SH-SY5Y (cell line): ENCODE measurements at regions not wholly inside any gene's neighbourhood (a gene's known extent, or its start where the extent isn't known, plus 50 kb on each side); places are given as distances from the start of the nearest gene placed in this dataset.

Experiments used
- GATA2 ChIP-seq: IDR thresholded peaks from 2 replicates; pipeline ENCODE4 v1.6.1; 2011; ENCODE audit warnings: mild to moderate bottlenecking, low read depth, low read length
- GATA3 ChIP-seq: IDR thresholded peaks from 2 replicates; pipeline ENCODE4 v1.6.1; 2011; ENCODE audit warnings: low read depth, mild to moderate bottlenecking, low read length, moderate library complexity

DNA sequence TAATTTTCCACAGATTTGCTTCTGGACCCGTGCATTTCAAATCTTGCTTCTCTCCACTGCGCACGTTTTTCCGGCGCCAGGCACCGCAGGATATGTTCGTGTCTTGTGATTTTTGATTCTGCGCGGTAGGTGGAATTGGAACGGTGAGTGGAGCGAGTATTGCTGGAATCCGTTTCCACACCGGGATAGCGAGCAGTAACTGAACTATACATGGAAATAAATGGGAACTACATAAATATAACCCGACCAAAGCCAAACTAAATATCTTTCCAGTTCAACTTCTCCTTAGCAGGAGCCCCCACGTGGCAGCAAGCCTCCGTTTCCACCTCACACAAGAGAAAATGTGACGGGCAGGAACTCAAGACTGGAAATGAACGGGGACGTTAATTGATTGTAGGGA lies 154.0 kb downstream of the SEC14L1 start:
- TF ChIP-seq GATA3: no peak
- TF ChIP-seq GATA2: no peak
